GM12878 (cell line): ENCODE measurements at regions not wholly inside any gene's neighbourhood (a gene's known extent, or its start where the extent isn't known, plus 50 kb on each side); places are given as distances from the start of the nearest gene placed in this dataset.
"Not testable (repeated sequence)": the region's sequence is repeated elsewhere in the genome, so short reads cannot be mapped to it uniquely, and the experiment has no call there.

Experiments
- ATAC-seq: fragments of 200-7000 bp; cut with Tn5 transposase; 3 replicates; pipeline ENCODE4 v1.9.1; 2020; ENCODE audit warnings: mild to moderate bottlenecking, moderate library complexity
- BruUV-seq: library from RNA; stranded (reverse); fragments of 400-500 nt; replicated peaks from 2 replicates; lab custom pipeline; 2021; lab: Mats Ljungman, UMichigan
- CTCF ChIA-PET: fragments of 300-600 bp; sonication (Branson Sonifier 250); formaldehyde crosslinking; extraction: SDS; loops from one replicate; lab custom pipeline; 2021; ENCODE audit warnings: inconsistent platforms; lab: Yijun Ruan, JAX
- POLR2A ChIA-PET: fragments of 350-600 bp; formaldehyde crosslinking; extraction: SDS; loops from one replicate; lab custom pipeline; 2021; ENCODE audit warnings: inconsistent platforms; lab: Charles Lee
- RAD21 ChIA-PET: fragments of 300-600 bp; sonication (Branson Sonifier 250); formaldehyde crosslinking; loops from one replicate; lab custom pipeline; 2023; ENCODE audit warnings: antibody characterized with exemption; ENCODE audit not compliant: unreplicated experiment; lab: Charles Lee
- SMC1A ChIA-PET: fragments of 300-600 bp; sonication (Branson Sonifier 250); formaldehyde crosslinking; loops from one replicate; lab custom pipeline; 2023; ENCODE audit not compliant: unreplicated experiment, uncharacterized antibody; lab: Charles Lee
- DNase-seq: peaks from one replicate; pipeline ENCODE4 v3.0.0-alpha.2; 2011; ENCODE audit warnings: low read depth, low spot score
- FAIRE-seq: peaks from 3 replicates; lab custom pipeline; 2011; peaks lifted over from hg19 to GRCh38; lab: Jason Lieb, UNC
- H2AFZ ChIP-seq: 2 replicates; pipeline ENCODE4 v1.6.0; 2011; ENCODE audit warnings: low read depth, low read length, control low read depth; ENCODE audit not compliant: control insufficient read depth
- H3K27ac ChIP-seq: 2 replicates; pipeline ENCODE4 v1.5.1; 2011; ENCODE audit warnings: control low read depth; ENCODE audit not compliant: control insufficient read depth, insufficient read depth
- H3K27me3 ChIP-seq, 2 experiments: replicated peaks in 1 of 2; 2 replicates each; pipeline versions ENCODE4 v1.6.0 to v1.6.1; 2011; ENCODE audit warnings: low read length in 1 of 2; ENCODE audit not compliant: control insufficient read depth in 2 of 2, insufficient read depth in 2 of 2
- H3K36me3 ChIP-seq, 2 experiments: 2 replicates each; pipeline ENCODE4 v1.5.1; 2011; ENCODE audit warnings: low read length in 1 of 2; ENCODE audit not compliant: control insufficient read depth in 2 of 2, insufficient read depth in 2 of 2
- H3K4me1 ChIP-seq: 2 replicates; pipeline ENCODE4 v1.6.1; 2011; ENCODE audit warnings: mild to moderate bottlenecking, low read length, moderate library complexity, mixed read lengths; ENCODE audit not compliant: control insufficient read depth, insufficient read depth
- H3K4me2 ChIP-seq: 2 replicates; pipeline ENCODE4 v1.6.0; 2011; ENCODE audit warnings: control low read depth; ENCODE audit not compliant: control insufficient read depth, insufficient read depth
- H3K4me3 ChIP-seq: fragments of 200-600 bp; sonication (generic); 2 replicates; pipeline ENCODE4 v1.5.1; 2016
- H3K79me2 ChIP-seq: 2 replicates; pipeline ENCODE4 v1.6.0; 2011; ENCODE audit warnings: low read length; ENCODE audit not compliant: control insufficient read depth, insufficient read depth
- H3K9ac ChIP-seq: 2 replicates; pipeline ENCODE4 v1.8.0; 2011; ENCODE audit warnings: low read length, control low read depth, mixed read lengths; ENCODE audit not compliant: control insufficient read depth, insufficient read depth
- H3K9me3 ChIP-seq: replicated peaks from 3 replicates; pipeline ENCODE4 v1.5.1; 2011; ENCODE audit warnings: mild to moderate bottlenecking, low read length; ENCODE audit not compliant: control insufficient read depth, insufficient read depth
- H4K20me1 ChIP-seq: 2 replicates; pipeline ENCODE4 v1.6.0; 2011; ENCODE audit not compliant: control insufficient read depth, insufficient read depth
- BHLHE40 ChIP-seq, 2 experiments: fragments of 450-650 bp in 1 of 2; IDR thresholded peaks; 2 replicates each; pipeline ENCODE4 v1.6.1; 2011 to 2017; ENCODE audit warnings: low read depth in 2 of 2, borderline replicate concordance in 1 of 2, improper control_type of control experiment in 1 of 2, low read length in 1 of 2, mild to moderate bottlenecking in 1 of 2
- CHD4 ChIP-seq: fragments of 200-600 bp; sonication (generic); IDR thresholded peaks from 2 replicates; pipeline ENCODE4 v1.6.1; 2016; ENCODE audit warnings: mild to moderate bottlenecking
- DPF2 ChIP-seq: fragments of 450-650 bp; IDR thresholded peaks from 2 replicates; pipeline ENCODE4 v1.6.1; 2017; ENCODE audit warnings: mild to moderate bottlenecking
- FOS ChIP-seq: IDR thresholded peaks from 3 replicates; pipeline ENCODE4 v1.6.1; 2011; ENCODE audit warnings: borderline replicate concordance; ENCODE audit not compliant: insufficient read length; ENCODE audit errors: extremely low read depth
- KAT2A ChIP-seq: conservative IDR thresholded peaks from 2 replicates; pipeline ENCODE4 v1.6.1; 2011; ENCODE audit warnings: low read depth, low read length; ENCODE audit not compliant: control insufficient read depth
- MTA2 ChIP-seq: fragments of 450-650 bp; IDR thresholded peaks from 2 replicates; pipeline ENCODE4 v1.6.1; 2016; ENCODE audit warnings: low read depth, mild to moderate bottlenecking, moderate library complexity
- NR2C1 ChIP-seq: fragments of 450-650 bp; IDR thresholded peaks from 2 replicates; pipeline ENCODE4 v1.6.1; 2017; ENCODE audit warnings: antibody characterized with exemption, mild to moderate bottlenecking, moderate library complexity
- USF1 ChIP-seq: IDR thresholded peaks from 2 replicates; pipeline ENCODE4 v1.6.1; 2011; ENCODE audit warnings: borderline replicate concordance, low read depth, mild to moderate bottlenecking, moderate library complexity, mixed read lengths, low read length; ENCODE audit not compliant: insufficient read depth; ENCODE audit errors: extremely low read length
- WGBS: methylation state at CpG from one replicate; pipeline ENCODE4 v1.1.6; 2016; ENCODE audit warnings: low lambda C conversion rate; ENCODE audit not compliant: insufficient replicate concordance, insufficient coverage; ENCODE audit errors: missing lambda C conversion rate; 5-methylcytosine and 5-hydroxymethylcytosine counted together
- in situ Hi-C: fragments of 300-500 bp; cut with MboI; formaldehyde crosslinking; loops from 9 replicates; pipeline ENCODE4 v1.14.3; 2018; ENCODE audit warnings: mixed read lengths
- intact Hi-C: fragments of 100-400 bp; cut with micrococcal nuclease; formaldehyde crosslinking; loops from one replicate; pipeline ENCODE4 v1.14.2; 2022; ENCODE audit not compliant: unreplicated experiment

GRCh38 chr6:141977782-141978181 lies 154.9 kb upstream of the GJE1 start:
- Histone ChIP-seq H3K27me3 (no peaks in the 10 kb centered on the region), H3K27ac (no peak overlapping the region), H2AFZ (no peak overlapping the region), H3K9me3 (no peaks in the 10 kb centered on the region), H3K36me3 (no peaks in the 10 kb centered on the region), H3K4me3 (no peak overlapping the region), H3K9ac (no peak overlapping the region), H3K4me1 (no peaks in the 10 kb centered on the region), H4K20me1 (no peaks in the 10 kb centered on the region), H3K79me2 (no peaks in the 10 kb centered on the region), H3K4me2 (no peak overlapping the region)
- WGBS: 47% methylated on average over 2 of the region's 2 CpGs
- no peak for FAIRE-seq
- ChIA-PET SMC1A (no interaction called here), RAD21 (no interaction called here), CTCF (interaction anchor here (1.1 kb wide), 1 partner anchor 12 kb away, joined by 4 read pairs; no protein-coding TSS in a partner anchor), POLR2A (no interaction called here)
- no TSS peak for BruUV-seq
- intact Hi-C loops (no loop called here), in situ Hi-C loops (no loop called here)
- no peak for DNase-seq
- TF ChIP-seq MTA2: no peak
- ATAC-seq: no peak

GRCh38 chr6:141976994-141977393 lies 155.7 kb upstream of the GJE1 start:
- Histone ChIP-seq H3K27ac (no peak overlapping the region), H3K9ac (no peak overlapping the region), H2AFZ (no peak overlapping the region), H3K4me2 (no peak overlapping the region), H3K9me3 (no peaks in the 10 kb centered on the region), H4K20me1 (no peaks in the 10 kb centered on the region), H3K4me1 (no peaks in the 10 kb centered on the region), H3K79me2 (no peaks in the 10 kb centered on the region), H3K27me3 (no peaks in the 10 kb centered on the region), H3K4me3 (no peak overlapping the region), H3K36me3 (no peaks in the 10 kb centered on the region)
- intact Hi-C loops (no loop called here), in situ Hi-C loops (no loop called here)
- no peak for FAIRE-seq
- no peak for DNase-seq
- no peak for ATAC-seq
- ChIA-PET CTCF (interaction anchor here (1.1 kb wide), 1 partner anchor 13 kb away, joined by 4 read pairs; no protein-coding TSS in a partner anchor), RAD21 (no interaction called here), POLR2A (no interaction called here), SMC1A (no interaction called here)
- 0% methylated on average over 1 of the region's 1 CpG for WGBS
- TF ChIP-seq NR2C1: no peak
- TF ChIP-seq CHD4: no peak
- no peak for TF ChIP-seq KAT2A
- TF ChIP-seq FOS: no peak
- no peak for TF ChIP-seq DPF2
- TF ChIP-seq BHLHE40 (IDR thresholded peaks at IDR 0.05; ENCODE audit: borderline replicate concordance in 1 of 2, low read depth in 2 of 2, low read length in 1 of 2): no peak
- no peak for TF ChIP-seq USF1
- no TSS peak for BruUV-seq

- H3K79me2 ChIP-seq, H3K27ac ChIP-seq, H2AFZ ChIP-seq, DNase-seq, POLR2A ChIA-PET, H4K20me1 ChIP-seq, H3K9ac ChIP-seq, intact Hi-C loops, H3K4me3 ChIP-seq, H3K4me2 ChIP-seq, RAD21 ChIA-PET, H3K27me3 ChIP-seq, SMC1A ChIA-PET, H3K9me3 ChIP-seq, ATAC-seq, FAIRE-seq, H3K4me1 ChIP-seq, in situ Hi-C loops, H3K36me3 ChIP-seq, BruUV-seq, CTCF ChIA-PET: not testable (repeated sequence)
- WGBS: 65% methylated on average over 18 of the region's 19 CpGs
Measured at GRCh38 chr6:141969768-141970415, 162.8 kb upstream of the GJE1 start.
